Stimulated activated naive CD8-positive, alpha-beta T cell treated with anti-CD3 and anti-CD28 coated beads, Interleukin-15, amount 100 ng/mL, for 72 hours (primary cell): ENCODE measurements at regions not wholly inside any gene's neighbourhood (a gene's known extent, or its start where the extent isn't known, plus 50 kb on each side); places are given as distances from the start of the nearest gene placed in this dataset.
A peak's percentile ranks its signal among the peaks of the same experiment; 100 is the strongest.
"Not testable (repeated sequence)": the region's sequence is repeated elsewhere in the genome, so short reads cannot be mapped to it uniquely, and the experiment has no call there.

Source experiments
- ATAC-seq: fragments of 150-1000 bp; cut with Tn5 transposase; 2 replicates; pipeline ENCODE4 v1.10.0; 2021; ENCODE audit warnings: mild to moderate bottlenecking, moderate library complexity
- DNase-seq, 2 donors: peaks; one replicate each; pipeline ENCODE4 v3.0.0; 2021 to 2022
- H3K27ac Mint-ChIP-seq, 2 donors: one replicate each; pipeline ENCODE4 v1.8.0; 2022; ENCODE audit warnings: mild to moderate bottlenecking in 2 of 2, mixed read lengths in 2 of 2, moderate library complexity in 2 of 2
- H3K27me3 Mint-ChIP-seq: one replicate; pipeline ENCODE4 v1.8.0; 2022; ENCODE audit warnings: mixed read lengths
- H3K4me1 Mint-ChIP-seq: one replicate; pipeline ENCODE4 v1.8.0; 2022; ENCODE audit warnings: mild to moderate bottlenecking, mixed read lengths
- H3K4me3 Mint-ChIP-seq, 2 donors: one replicate each; pipeline ENCODE4 v1.8.0; 2022; ENCODE audit warnings: mild to moderate bottlenecking in 2 of 2, mixed read lengths in 2 of 2, moderate library complexity in 1 of 2
- H3K9me3 Mint-ChIP-seq, 2 donors: one replicate each; pipeline ENCODE4 v1.8.0; 2022; ENCODE audit warnings: mixed read lengths in 2 of 2

- no peak overlapping the region for H3K27ac Mint-ChIP-seq
Measured at GRCh38 chr14:101080922-101081593, 177.5 kb upstream of the RTL1 start.

GRCh38 chr14:101082036-101082435, 178.5 kb upstream of the RTL1 start:
- ATAC-seq (no peak), DNase-seq (no peak)
- Mint-ChIP-seq H3K27me3 (peaks cover 55% of the 10 kb centered on the region), H3K9me3 (no peaks in the 10 kb centered on the region), H3K4me1 (peaks cover 8% of the 10 kb centered on the region), H3K4me3 (no peak overlapping the region), H3K27ac (no peak overlapping the region)

More at GRCh38 chr14:101080922-101081593, 177.5 kb upstream of the RTL1 start:
- H3K27me3 Mint-ChIP-seq = peaks cover 64% of the 10 kb centered on the region
- ATAC-seq = no peak
- H3K4me3 Mint-ChIP-seq = no peak overlapping the region
- no peak for DNase-seq
- H3K9me3 Mint-ChIP-seq = no peaks in the 10 kb centered on the region
- peaks cover 14% of the 10 kb centered on the region for H3K4me1 Mint-ChIP-seq

- H3K4me3 Mint-ChIP-seq = no peak overlapping the region
- H3K27me3 Mint-ChIP-seq = peaks cover 48% of the 10 kb centered on the region
- no peak for ATAC-seq
- H3K9me3 Mint-ChIP-seq = no peaks in the 10 kb centered on the region
- no peak overlapping the region for H3K27ac Mint-ChIP-seq
- H3K4me1 Mint-ChIP-seq = peaks cover 2% of the 10 kb centered on the region
- no peak for DNase-seq
Measured at GRCh38 chr14:101082436-101083384, 179.2 kb upstream of the RTL1 start.

- H3K9me3 Mint-ChIP-seq = no peaks in the 10 kb centered on the region
Measured at GRCh38 chr14:101083564-101084435, 180.3 kb upstream of the RTL1 start.

GRCh38 chr14:101084436-101084826, 180.9 kb upstream of the RTL1 start:
- Mint-ChIP-seq H3K27ac (no peak overlapping the region), H3K4me1 (no peaks in the 10 kb centered on the region), H3K9me3 (no peaks in the 10 kb centered on the region), H3K4me3 (no peak overlapping the region), H3K27me3 (peaks cover 31% of the 10 kb centered on the region)
- ATAC-seq = no peak
- no peak for DNase-seq

More at GRCh38 chr14:101083564-101084435, 180.3 kb upstream of the RTL1 start:
- no peak overlapping the region for H3K27ac Mint-ChIP-seq
- H3K4me1 Mint-ChIP-seq = no peaks in the 10 kb centered on the region
- no peak overlapping the region for H3K4me3 Mint-ChIP-seq
- DNase-seq (no peak), ATAC-seq (no peak)
- H3K27me3 Mint-ChIP-seq = peaks cover 38% of the 10 kb centered on the region

GRCh38 chr14:101086926-101087325, 183.4 kb upstream of the RTL1 start:
- DNase-seq (no peak), ATAC-seq (no peak)
- no peaks in the 10 kb centered on the region for H3K9me3 Mint-ChIP-seq
- H3K4me3 Mint-ChIP-seq = no peak overlapping the region
- no peak overlapping the region for H3K27ac Mint-ChIP-seq
- H3K27me3 Mint-ChIP-seq = peaks cover 12% of the 10 kb centered on the region
- no peaks in the 10 kb centered on the region for H3K4me1 Mint-ChIP-seq

- H3K27ac Mint-ChIP-seq = no peak overlapping the region
- H3K4me1 Mint-ChIP-seq = no peaks in the 10 kb centered on the region
- no peak overlapping the region for H3K4me3 Mint-ChIP-seq
- H3K9me3 Mint-ChIP-seq = no peaks in the 10 kb centered on the region
- DNase-seq (no peak), ATAC-seq (no peak)
- H3K27me3 Mint-ChIP-seq = peaks cover 12% of the 10 kb centered on the region
Measured at GRCh38 chr14:101087614-101088394, 184.3 kb upstream of the RTL1 start.

- Mint-ChIP-seq H3K4me1 (no peaks in the 10 kb centered on the region), H3K4me3 (no peak overlapping the region), H3K9me3 (no peaks in the 10 kb centered on the region), H3K27me3 (peaks cover 12% of the 10 kb centered on the region), H3K27ac (no peak overlapping the region)
- DNase-seq = no peak
- no peak for ATAC-seq
Measured at GRCh38 chr14:101088395-101088667, 184.8 kb upstream of the RTL1 start.

- DNase-seq (no peak), ATAC-seq (no peak)
- H3K27me3 Mint-ChIP-seq = peaks cover 12% of the 10 kb centered on the region
- H3K4me1 Mint-ChIP-seq = no peaks in the 10 kb centered on the region
- H3K27ac Mint-ChIP-seq = no peak overlapping the region
- no peaks in the 10 kb centered on the region for H3K9me3 Mint-ChIP-seq
- no peak overlapping the region for H3K4me3 Mint-ChIP-seq
Measured at GRCh38 chr14:101088714-101089113, 185.2 kb upstream of the RTL1 start.

GRCh38 chr14:101090478-101090877, 187.0 kb upstream of the RTL1 start:
- not testable (repeated sequence) for DNase-seq, H3K27ac Mint-ChIP-seq, H3K9me3 Mint-ChIP-seq, H3K4me1 Mint-ChIP-seq, H3K4me3 Mint-ChIP-seq, ATAC-seq
- H3K27me3 Mint-ChIP-seq = peaks cover 11% of the 10 kb centered on the region

- no peak for ATAC-seq
- Mint-ChIP-seq H3K27ac (no peak overlapping the region), H3K9me3 (no peaks in the 10 kb centered on the region), H3K4me1 (no peaks in the 10 kb centered on the region), H3K4me3 (no peak overlapping the region), H3K27me3 (peaks cover 11% of the 10 kb centered on the region)
- DNase-seq = no peak
Measured at GRCh38 chr14:101090976-101091375, 187.5 kb upstream of the RTL1 start.

GRCh38 chr14:101094916-101095315, 191.4 kb upstream of the RTL1 start:
- not testable (repeated sequence) for ATAC-seq, DNase-seq, H3K9me3 Mint-ChIP-seq, H3K4me3 Mint-ChIP-seq, H3K4me1 Mint-ChIP-seq
- H3K27me3 Mint-ChIP-seq = peaks cover 27% of the 10 kb centered on the region
- H3K27ac Mint-ChIP-seq = peak overlapping the region in 1 of 2 donors; percentile 77

- H3K27me3 Mint-ChIP-seq = peaks cover 27% of the 10 kb centered on the region
- H3K4me3 Mint-ChIP-seq = no peak overlapping the region
- peaks cover 0 to 7% of the 10 kb centered on the region in 2 donors for H3K9me3 Mint-ChIP-seq
- DNase-seq (no peak), ATAC-seq (no peak)
- peaks cover 9% of the 10 kb centered on the region for H3K4me1 Mint-ChIP-seq
- no peak overlapping the region for H3K27ac Mint-ChIP-seq
Measured at GRCh38 chr14:101096551-101096950, 193.0 kb upstream of the RTL1 start.

GRCh38 chr14:101097109-101097793, 193.7 kb upstream of the RTL1 start:
- no peak overlapping the region for H3K4me3 Mint-ChIP-seq
- ATAC-seq = no peak

More at GRCh38 chr14:101097109-101097793, 193.7 kb upstream of the RTL1 start:
- Mint-ChIP-seq H3K27ac (no peak overlapping the region), H3K9me3 (peaks cover 0 to 7% of the 10 kb centered on the region in 2 donors), H3K27me3 (peaks cover 27% of the 10 kb centered on the region), H3K4me1 (peaks cover 9% of the 10 kb centered on the region)
- DNase-seq = no peak
